Kidney (tissue), 13 donors: ENCODE measurements at regions not wholly inside any gene's neighbourhood (a gene's known extent, or its start where the extent isn't known, plus 50 kb on each side); places are given as distances from the start of the nearest gene placed in this dataset.

ENCODE experiments used
- DNase-seq, 5 donors: peaks; one replicate each; pipeline ENCODE4 v3.0.0-alpha.2; 2013 to 2020
- FAIRE-seq: peaks from 2 replicates; lab custom pipeline; 2012; peaks lifted over from hg19 to GRCh38; lab: Jason Lieb, UNC
- H3K27ac ChIP-seq, 2 donors: one replicate each; pipeline ENCODE4 v1.7.0; 2013; ENCODE audit warnings: low read depth in 2 of 2, low read length in 2 of 2, inconsistent platforms in 1 of 2
- H3K27me3 ChIP-seq: one replicate; pipeline ENCODE4 v1.7.1; 2013; ENCODE audit warnings: low read length, inconsistent platforms; ENCODE audit not compliant: control insufficient read depth, insufficient read depth
- H3K36me3 ChIP-seq, 3 donors: one replicate each; pipeline versions ENCODE4 v1.7.0 to v1.7.1; 2013; ENCODE audit warnings: low read length in 3 of 3, control low read depth in 1 of 3, inconsistent platforms in 1 of 3; ENCODE audit not compliant: insufficient read depth in 3 of 3, control insufficient read depth in 2 of 3
- H3K4me1 ChIP-seq, 3 donors: one replicate each; pipeline versions ENCODE4 v1.7.0 to v1.7.1; 2013; ENCODE audit warnings: low read length in 3 of 3, inconsistent platforms in 1 of 3, low read depth in 1 of 3; ENCODE audit not compliant: control insufficient read depth in 2 of 3, insufficient read depth in 2 of 3
- H3K4me3 ChIP-seq, 3 donors: one replicate each; pipeline versions ENCODE4 v1.7.0 to v1.8.1; 2013; ENCODE audit warnings: low read length in 3 of 3, control low read depth in 1 of 3, inconsistent platforms in 1 of 3
- H3K9ac ChIP-seq, 3 donors: one replicate each; pipeline versions ENCODE4 v1.7.0 to v1.7.1; 2013; ENCODE audit warnings: low read length in 3 of 3, control low read depth in 1 of 3, inconsistent platforms in 1 of 3
- H3K9me3 ChIP-seq, 3 donors: one replicate each; pipeline versions ENCODE4 v1.7.0 to v1.7.1; 2013; ENCODE audit warnings: low read length in 3 of 3, control low read depth in 1 of 3, inconsistent platforms in 1 of 3; ENCODE audit not compliant: control insufficient read depth in 2 of 3, insufficient read depth in 1 of 3
- CTCF ChIP-seq: IDR thresholded peaks from 3 replicates; pipeline ENCODE4 v1.5.1; 2012; ENCODE audit warnings: mild to moderate bottlenecking, moderate library complexity, borderline replicate concordance; ENCODE audit not compliant: insufficient read depth; ENCODE audit errors: extremely low read depth
- intact Hi-C: fragments of 100-400 bp; cut with DNase I; formaldehyde crosslinking; loops from one replicate; pipeline ENCODE4 v1.11.1; 2022
- donor health status: control.
- donor health status: control.
- donor health status: control.
- donor health status: control.
- donor health status: control.
- donor health status: DM: yes; HTN: yes; CAD: no.
- donor health status: Normal renal cell carcinoma (clear cell type).

- no peak for TF ChIP-seq CTCF
These were observed 535.5 kb upstream of the ID2 start for GRCh38 chr2:8146132-8147005.

DNA sequence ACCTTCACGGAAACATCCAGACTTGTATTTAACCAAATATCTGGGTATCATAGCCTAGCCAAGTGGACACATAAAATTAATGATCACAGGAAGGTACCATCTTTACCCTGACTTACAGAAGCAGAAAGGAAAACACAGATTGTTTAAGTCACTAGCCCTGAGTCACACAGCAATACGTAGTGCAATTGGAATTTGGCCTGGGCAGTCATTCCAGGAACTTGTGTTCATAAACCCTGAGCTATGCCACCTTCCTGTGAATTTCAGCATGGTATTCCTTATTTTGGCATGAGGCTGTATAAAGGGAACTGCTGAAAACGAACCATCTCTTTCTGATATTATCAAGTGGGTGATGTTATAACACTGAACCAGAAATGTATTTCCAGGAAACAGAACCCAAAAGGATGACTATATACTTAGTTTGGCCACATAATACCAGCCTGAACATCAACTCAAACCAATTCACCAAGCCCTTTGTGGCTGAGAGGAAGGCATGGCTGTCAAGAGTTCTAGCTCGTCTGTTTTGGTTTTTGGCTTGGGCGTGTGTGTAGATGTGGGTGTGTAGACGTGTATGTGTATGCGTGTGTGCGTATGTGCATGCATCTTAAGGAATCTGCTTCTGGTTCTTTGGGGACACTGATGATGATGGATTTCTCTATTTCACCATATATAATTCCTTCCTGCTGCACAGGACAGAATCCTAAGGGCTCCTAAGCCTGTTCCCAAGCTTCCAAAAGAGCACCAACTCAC, 533.4 kb upstream of the ID2 start:
- Histone ChIP-seq H3K27ac (no peak overlapping the region), H3K27me3 (no peaks in the 10 kb centered on the region), H3K36me3 (no peaks in the 10 kb centered on the region), H3K9me3 (no peaks in the 10 kb centered on the region), H3K4me3 (no peak overlapping the region), H3K9ac (no peak overlapping the region), H3K4me1 (no peaks in the 10 kb centered on the region)
- no peak for TF ChIP-seq CTCF
- DNase-seq (no peak), FAIRE-seq (no peak)
- intact Hi-C loops: no loop called here

More at GRCh38 chr2:8146132-8147005, 535.5 kb upstream of the ID2 start:
- Histone ChIP-seq H3K36me3 (no peaks in the 10 kb centered on the region), H3K4me3 (no peak overlapping the region), H3K9me3 (no peaks in the 10 kb centered on the region), H3K27ac (no peak overlapping the region), H3K4me1 (no peaks in the 10 kb centered on the region), H3K9ac (no peak overlapping the region), H3K27me3 (no peaks in the 10 kb centered on the region)
- DNase-seq: no peak
- intact Hi-C loops: no loop called here
- FAIRE-seq: no peak

DNA sequence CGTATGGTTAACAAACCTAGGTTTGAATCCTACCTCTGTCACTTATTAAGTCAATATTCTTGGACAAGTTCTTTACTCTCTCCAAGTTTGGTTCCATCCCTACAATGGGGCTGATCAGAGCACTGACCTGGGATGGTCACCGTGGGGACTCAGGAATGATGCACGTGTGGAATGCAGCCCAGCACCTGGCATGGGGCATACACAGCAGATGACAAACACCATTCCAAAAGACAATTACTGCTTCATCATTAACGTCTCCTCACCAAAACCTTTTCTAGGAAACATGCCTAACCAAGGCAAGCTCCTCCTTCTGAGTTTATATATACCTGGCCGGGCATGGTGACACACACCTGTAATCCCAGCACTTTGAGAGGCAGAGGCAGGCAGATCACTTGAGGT, 532.9 kb upstream of the ID2 start:
- Histone ChIP-seq H3K9me3 (no peaks in the 10 kb centered on the region), H3K36me3 (no peaks in the 10 kb centered on the region), H3K9ac (no peak overlapping the region), H3K4me1 (no peaks in the 10 kb centered on the region), H3K27me3 (no peaks in the 10 kb centered on the region), H3K27ac (no peak overlapping the region), H3K4me3 (no peak overlapping the region)
- intact Hi-C loops: no loop called here
- no peak for DNase-seq
- FAIRE-seq: no peak
- no peak for TF ChIP-seq CTCF
